ENCODE measurements at regions not wholly inside any gene's neighbourhood (a gene's known extent, or its start where the extent isn't known, plus 50 kb on each side); places are given as distances from the start of the nearest gene placed in this dataset.

- no peaks in the 10 kb centered on the region for H3K79me2 ChIP-seq (ENCODE audit: low read length)
- no peaks in the 10 kb centered on the region for H3F3A ChIP-seq (ENCODE audit: low read length, unreplicated experiment)
- no peaks in the 10 kb centered on the region for H4K20me1 ChIP-seq (ENCODE audit: low read length)
- DNase-seq (no peak), ATAC-seq (no peak)
- BruUV-seq (replicated peaks): no TSS peak
- H3K9ac ChIP-seq (ENCODE audit: low read length): no peak overlapping the region
- ChIA-PET POLR2A (ENCODE audit: unreplicated experiment) (no interaction called here), CTCF (no interaction called here)
- no peak overlapping the region for H3K27ac ChIP-seq (ENCODE audit: low read length)
- H3K4me2 ChIP-seq (ENCODE audit: low read length): no peak overlapping the region
- intact Hi-C loops (cut with micrococcal nuclease): no loop called here
- 0 out of 2 replicates have a peak, but pooled peaks cover 3% of the 10 kb centered on the region for H3K27me3 ChIP-seq (ENCODE audit: low read length)
- H3K4me3 ChIP-seq (ENCODE audit: low read length): no peak overlapping the region
- TF ChIP-seq CTCF (conservative IDR thresholded peaks at IDR 0.05; ENCODE audit: low read depth, low read length) (no peak), EZH2phosphoT487 (IDR thresholded peaks at IDR 0.05; ENCODE audit: borderline replicate concordance, low read length) (no peak), EZH2 (IDR thresholded peaks at IDR 0.05; ENCODE audit: low read length, unreplicated experiment) (no peak)
- no peaks in the 10 kb centered on the region for H3K36me3 ChIP-seq (ENCODE audit: low read depth, low read length)
- no peaks in the 10 kb centered on the region for H3K9me2 ChIP-seq (replicated peaks; ENCODE audit: low read length)
- H2AFZ ChIP-seq (ENCODE audit: low read length): no peak overlapping the region
- no peaks in the 10 kb centered on the region for H3K9me3 ChIP-seq (ENCODE audit: low read length)
- H3K4me1 ChIP-seq (ENCODE audit: insufficient read depth, low read length): no peaks in the 10 kb centered on the region; the same call in 1 of the 2 replicates
These were observed 1325.8 kb downstream of the TBC1D22A start for GRCh38 chr22:48088251-48088650.

- ATAC-seq: no peak
These were observed 1323.6 kb downstream of the TBC1D22A start for GRCh38 chr22:48085901-48086645.

More at GRCh38 chr22:48085901-48086645, 1323.6 kb downstream of the TBC1D22A start:
- no peak overlapping the region for H3K4me2 ChIP-seq (ENCODE audit: low read length)
- H4K20me1 ChIP-seq (ENCODE audit: low read length): no peaks in the 10 kb centered on the region
- no peaks in the 10 kb centered on the region for H3K79me2 ChIP-seq (ENCODE audit: low read length)
- DNase-seq: no peak
- no peaks in the 10 kb centered on the region for H3K9me2 ChIP-seq (replicated peaks; ENCODE audit: low read length)
- no peaks in the 10 kb centered on the region for H3K36me3 ChIP-seq (ENCODE audit: low read depth, low read length)
- BruUV-seq (replicated peaks): no TSS peak
- H3K9me3 ChIP-seq (ENCODE audit: low read length): no peaks in the 10 kb centered on the region
- H3K27me3 ChIP-seq (ENCODE audit: low read length): no peaks in the 10 kb centered on the region
- H3K27ac ChIP-seq (ENCODE audit: low read length): no peak overlapping the region
- no peaks in the 10 kb centered on the region; the same call in 1 of the 2 replicates for H3K4me1 ChIP-seq (ENCODE audit: insufficient read depth, low read length)
- no peak overlapping the region for H2AFZ ChIP-seq (ENCODE audit: low read length)
- H3K4me3 ChIP-seq (ENCODE audit: low read length): no peak overlapping the region
- CTCF ChIA-PET: no interaction called here
- H3F3A ChIP-seq (ENCODE audit: low read length, unreplicated experiment): no peaks in the 10 kb centered on the region
- POLR2A ChIA-PET (ENCODE audit: unreplicated experiment): no interaction called here
- no peak for TF ChIP-seq CTCF (conservative IDR thresholded peaks at IDR 0.05; ENCODE audit: low read depth, low read length)
- no peak for TF ChIP-seq EZH2phosphoT487 (IDR thresholded peaks at IDR 0.05; ENCODE audit: borderline replicate concordance, low read length)
- TF ChIP-seq EZH2 (IDR thresholded peaks at IDR 0.05; ENCODE audit: low read length, unreplicated experiment): no peak
- intact Hi-C loops (cut with micrococcal nuclease): no loop called here
- no peak overlapping the region for H3K9ac ChIP-seq (ENCODE audit: low read length)

Data from PC-3 (cell line).